ENCODE measurements at regions not wholly inside any gene's neighbourhood (a gene's known extent, or its start where the extent isn't known, plus 50 kb on each side); places are given as distances from the start of the nearest gene placed in this dataset.

DNA sequence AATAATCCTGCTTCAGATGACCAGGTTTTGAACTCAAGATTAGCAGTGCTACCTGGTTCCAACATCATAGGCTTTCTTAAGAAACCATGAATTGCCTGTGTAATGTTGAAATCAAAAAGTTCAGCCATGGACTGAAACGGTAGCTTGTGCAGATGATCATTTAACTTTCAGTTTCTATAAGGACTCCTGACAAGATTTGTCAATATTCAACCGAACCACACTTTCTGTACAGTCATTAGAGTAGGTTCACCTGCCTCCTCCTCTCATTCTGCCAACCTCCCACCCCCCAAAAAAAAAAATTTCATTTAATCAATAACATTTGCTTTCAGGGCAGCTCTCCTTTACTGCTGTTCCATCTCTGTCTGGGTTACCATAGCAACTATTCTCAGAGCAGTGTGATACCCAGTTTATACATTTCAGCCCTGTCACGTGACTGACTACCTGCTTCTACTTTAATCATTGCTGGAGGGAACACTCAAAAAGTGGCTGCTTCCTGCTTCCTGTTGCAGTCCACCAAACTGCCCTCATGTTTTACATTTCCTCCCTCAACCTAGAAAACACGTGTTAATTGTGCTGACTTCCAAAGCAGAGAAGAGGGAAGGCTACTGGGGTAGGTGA is 275.5 kb downstream of the SS18 start:
- no peak for DNase-seq (ENCODE audit: low read depth in 1 of 2, low spot score in 1 of 2)

DNA sequence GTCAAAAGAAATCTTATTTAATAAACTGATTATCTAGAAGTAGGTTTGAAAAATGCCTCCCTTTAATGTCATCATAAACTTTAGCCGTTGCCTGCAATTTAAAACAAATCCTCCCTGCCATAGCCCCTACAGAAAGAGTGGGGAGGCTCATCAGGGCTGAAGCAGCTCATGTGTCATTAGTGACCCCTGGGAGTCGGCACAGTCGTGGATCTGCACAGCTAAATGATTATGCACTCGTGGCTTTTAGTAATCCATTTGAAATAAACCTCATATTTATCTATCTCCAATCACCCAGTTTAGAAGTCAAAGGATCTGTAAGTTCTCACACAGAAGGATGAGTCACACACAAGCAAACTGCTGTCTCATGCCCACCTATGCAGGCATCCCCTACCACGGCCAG is 277.3 kb downstream of the SS18 start:
- no peak for DNase-seq (ENCODE audit: low read depth in 1 of 2, low spot score in 1 of 2)

GRCh38 chr18:25810736-25811135 is 279.7 kb downstream of the SS18 start:
- DNase-seq (ENCODE audit: low read depth in 1 of 2, low spot score in 1 of 2), result no peak

GRCh38 chr18:25805939-25806338 is 284.5 kb downstream of the SS18 start:
- no peak for DNase-seq (ENCODE audit: low read depth in 1 of 2, low spot score in 1 of 2)

DNA sequence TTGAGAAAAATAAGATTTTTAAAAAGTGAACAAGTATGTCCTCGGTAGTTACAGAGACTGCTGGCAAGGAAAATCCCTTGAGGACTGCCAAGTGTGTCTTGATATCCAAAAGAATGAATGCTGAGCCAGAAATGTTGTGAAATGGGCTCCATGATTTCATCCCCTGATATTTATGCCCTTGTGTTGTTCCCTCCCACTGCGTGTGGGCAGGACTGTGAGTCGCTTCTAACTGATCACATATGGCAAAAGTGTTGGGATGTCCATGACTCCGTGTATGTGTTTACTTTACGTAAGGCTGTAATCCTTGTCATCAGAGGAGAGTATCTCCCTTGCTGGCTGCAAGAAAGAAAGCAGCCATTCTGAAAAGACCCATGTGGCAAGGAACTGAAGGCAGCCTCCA is 285.1 kb downstream of the SS18 start:
- no peak for DNase-seq (ENCODE audit: low read depth in 1 of 2, low spot score in 1 of 2)

GRCh38 chr18:25799231-25799630 is 291.2 kb downstream of the SS18 start:
- no peak for DNase-seq (ENCODE audit: low read depth in 1 of 2, low spot score in 1 of 2)

DNA sequence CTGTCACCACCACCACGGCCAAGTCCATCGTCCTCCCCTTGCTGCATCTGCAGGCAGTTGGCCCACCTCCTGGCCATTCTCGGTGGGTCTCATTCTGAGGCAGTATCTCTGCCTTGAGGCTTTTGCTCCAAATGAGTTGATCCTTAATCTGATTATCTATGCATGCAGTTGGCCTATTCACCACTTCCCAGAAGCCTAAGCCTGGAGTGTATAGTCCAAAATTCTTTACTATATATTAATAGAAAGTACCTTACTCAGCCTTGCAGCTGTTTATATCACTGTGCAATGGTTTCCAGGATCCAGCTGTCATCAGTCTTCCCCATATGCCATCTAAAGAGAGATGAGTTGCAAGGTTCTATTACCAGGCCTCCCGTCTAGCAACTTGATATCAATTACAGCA is 292.4 kb downstream of the SS18 start:
- DNase-seq (ENCODE audit: low read depth in 1 of 2, low spot score in 1 of 2), result no peak

DNA sequence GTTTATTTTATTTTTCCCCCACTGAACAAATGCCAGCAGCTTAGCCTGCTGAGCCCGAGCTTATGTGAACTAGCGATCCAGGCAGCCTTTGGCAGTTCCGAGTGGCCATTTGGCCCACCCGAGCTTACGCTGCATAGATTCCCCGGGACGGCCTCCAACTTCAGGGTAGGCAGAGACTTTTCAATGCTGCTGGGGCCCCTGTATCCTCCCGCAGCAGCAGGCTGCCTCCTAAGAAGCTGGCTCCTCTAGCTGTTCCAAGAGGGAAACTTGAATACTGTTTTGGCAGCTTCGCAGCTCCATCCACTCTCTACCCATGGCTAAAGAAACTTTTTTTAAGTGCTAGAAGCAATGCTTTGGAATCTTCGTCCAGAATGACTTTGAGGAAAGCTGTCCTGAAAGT is 295.2 kb downstream of the SS18 start:
- DNase-seq (ENCODE audit: low read depth in 1 of 2, low spot score in 1 of 2), result no peak

GRCh38 chr18:25787276-25787675 is 303.1 kb downstream of the SS18 start:
- no peak for DNase-seq (ENCODE audit: low read depth in 1 of 2, low spot score in 1 of 2)

DNA sequence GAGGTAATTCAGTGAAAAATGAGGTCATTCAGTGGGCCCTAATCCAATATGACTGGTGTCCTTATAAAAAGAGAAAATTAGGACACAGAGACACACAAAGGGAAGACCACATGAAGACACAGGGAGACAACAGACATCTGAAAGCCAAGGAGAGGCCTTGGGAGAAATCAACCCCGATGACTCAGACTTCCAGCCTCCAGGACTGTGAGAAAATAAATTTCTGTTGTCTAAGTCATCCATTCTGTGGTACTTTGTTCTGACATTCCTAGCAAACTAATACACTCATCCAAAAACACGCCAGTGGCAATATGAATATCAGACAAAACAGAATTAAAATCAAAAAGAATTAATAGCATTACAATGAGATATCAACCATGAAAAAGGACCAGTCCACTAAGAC is 303.7 kb downstream of the SS18 start:
- no peak for DNase-seq (ENCODE audit: low read depth in 1 of 2, low spot score in 1 of 2)

DNA sequence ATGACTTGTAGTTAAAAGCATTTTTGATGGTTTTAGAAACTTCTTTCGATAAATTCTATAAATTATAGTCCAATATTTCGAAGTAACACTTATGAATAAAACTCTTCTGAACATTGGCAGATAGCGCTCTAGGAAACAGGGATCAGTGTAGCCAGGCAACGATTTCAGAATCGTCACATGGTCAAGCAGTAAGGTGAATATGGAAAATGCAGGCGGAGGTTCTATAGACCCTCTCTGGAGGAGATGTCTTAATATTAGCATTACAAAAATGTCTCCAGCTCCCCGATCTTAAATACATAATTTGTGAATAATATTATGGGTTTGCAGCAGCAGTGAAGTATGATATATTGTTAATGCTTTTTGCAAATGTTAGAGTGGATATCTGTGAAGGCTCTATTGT is 310.3 kb downstream of the SS18 start:
- DNase-seq (ENCODE audit: low read depth in 1 of 2, low spot score in 1 of 2), result no peak

GRCh38 chr18:25771796-25772195 is 318.6 kb downstream of the SS18 start:
- no peak for DNase-seq (ENCODE audit: low read depth in 1 of 2, low spot score in 1 of 2)

- DNase-seq (ENCODE audit: low read depth in 1 of 2, low spot score in 1 of 2), result no peak
Measured at GRCh38 chr18:25764777-25765176, 325.6 kb downstream of the SS18 start.

DNA sequence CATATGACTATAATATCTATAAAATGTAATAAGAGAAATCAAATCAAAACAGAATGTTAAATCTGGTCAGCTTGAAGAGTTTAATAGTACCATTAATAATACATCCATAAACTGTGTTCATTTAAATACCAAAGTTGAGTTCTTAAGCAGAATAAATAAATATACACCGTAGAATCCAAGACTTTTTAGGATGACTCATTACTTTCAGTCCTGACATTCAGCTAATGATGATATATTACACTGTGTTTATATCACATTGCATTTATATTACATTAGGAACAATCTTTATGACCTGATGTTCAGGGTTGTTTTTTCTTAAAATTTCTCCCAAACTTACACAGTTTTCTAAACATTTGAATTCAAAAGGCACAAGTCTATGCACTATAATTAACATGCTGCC is 331.3 kb downstream of the SS18 start:
- DNase-seq (ENCODE audit: low read depth in 1 of 2, low spot score in 1 of 2), result no peak

- no peak for DNase-seq (ENCODE audit: low read depth in 1 of 2, low spot score in 1 of 2)
Measured at GRCh38 chr18:25743646-25744151, 346.7 kb downstream of the SS18 start.

GRCh38 chr18:25739376-25739775 is 351.0 kb downstream of the SS18 start:
- DNase-seq (ENCODE audit: low read depth in 1 of 2, low spot score in 1 of 2), result no peak

GRCh38 chr18:25737710-25738311 is 352.6 kb downstream of the SS18 start:
- no peak for DNase-seq (ENCODE audit: low read depth in 1 of 2, low spot score in 1 of 2)

DNA sequence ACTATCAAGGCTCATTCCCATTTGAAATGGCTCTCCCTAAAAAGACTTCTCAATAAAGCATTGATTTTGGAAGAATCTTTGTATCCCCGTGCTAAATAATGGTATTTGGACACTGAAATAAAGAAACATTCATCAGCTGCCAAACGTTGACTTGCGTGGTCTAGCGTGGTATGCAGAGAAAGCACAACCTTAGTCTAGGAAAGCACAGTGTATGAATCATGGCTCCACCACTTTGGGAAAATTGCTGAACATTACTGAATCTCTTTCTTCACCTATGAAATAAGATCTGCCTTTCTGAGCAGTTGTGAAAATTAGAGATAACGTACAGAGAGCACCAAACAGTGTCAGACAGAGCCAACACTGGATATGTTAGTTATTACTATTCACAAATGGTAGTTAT is 353.9 kb downstream of the SS18 start:
- no peak for DNase-seq (ENCODE audit: low read depth in 1 of 2, low spot score in 1 of 2)

GRCh38 chr18:25735459-25735858 is 355.0 kb downstream of the SS18 start:
- no peak for DNase-seq (ENCODE audit: low read depth in 1 of 2, low spot score in 1 of 2)

DNA sequence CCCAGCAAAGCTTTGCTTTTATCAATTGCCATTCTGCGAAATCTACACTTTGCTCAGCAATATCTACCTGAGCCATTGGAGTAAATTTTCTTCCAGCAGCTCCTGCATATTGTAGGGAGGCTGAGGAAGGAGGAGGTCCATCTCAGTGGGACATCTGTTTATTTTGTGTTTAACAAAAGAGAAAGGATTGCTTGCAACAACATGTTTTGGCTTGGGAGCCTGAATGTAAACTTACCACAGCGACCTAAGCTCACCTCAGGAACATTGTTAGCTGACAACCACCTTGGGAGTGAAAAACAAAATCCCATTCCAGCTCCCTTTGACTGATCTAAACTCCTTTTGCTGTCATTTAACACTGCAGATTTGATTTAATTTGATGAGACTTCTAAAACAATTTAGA is 356.1 kb downstream of the SS18 start:
- DNase-seq (ENCODE audit: low read depth in 1 of 2, low spot score in 1 of 2), result no peak

DNA sequence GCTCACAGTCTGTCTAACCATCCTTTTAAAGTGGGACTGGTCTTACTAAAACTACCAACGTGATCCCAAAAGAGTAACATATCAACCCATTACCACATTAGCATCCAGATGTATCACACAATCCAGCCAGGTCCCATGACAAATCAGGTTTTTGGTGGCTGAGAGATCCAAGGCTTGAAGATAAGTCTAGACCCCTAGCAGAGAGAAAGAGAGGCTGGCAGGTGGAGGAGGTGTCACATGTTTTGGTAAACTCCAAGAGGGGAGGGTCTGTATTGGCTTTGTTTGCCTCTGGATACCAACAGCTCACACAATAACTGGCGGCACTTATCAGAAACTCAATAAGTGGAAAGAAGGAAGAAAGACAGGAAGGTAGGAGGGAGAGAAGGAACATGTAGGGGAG is 357.6 kb downstream of the SS18 start:
- DNase-seq (ENCODE audit: low read depth in 1 of 2, low spot score in 1 of 2), result no peak

GRCh38 chr18:25729072-25729471 is 361.3 kb downstream of the SS18 start:
- no peak for DNase-seq (ENCODE audit: low read depth in 1 of 2, low spot score in 1 of 2)

GRCh38 chr18:25727281-25727985 is 363.0 kb downstream of the SS18 start:
- no peak for DNase-seq (ENCODE audit: low read depth in 1 of 2, low spot score in 1 of 2)

All from activated T-helper 1 cell treated with anti-CD3 and anti-CD28 coated beads, Interleukin-2, amount 50 U/mL, for 16 hours (primary cell).